HEK293 (cell line): ENCODE measurements at regions not wholly inside any gene's neighbourhood (a gene's known extent, or its start where the extent isn't known, plus 50 kb on each side); places are given as distances from the start of the nearest gene placed in this dataset.

ENCODE experiments used
- CTCF ChIA-PET: fragments of 350-600 bp; formaldehyde crosslinking; extraction: SDS; loops from one replicate; lab custom pipeline; 2021; ENCODE audit warnings: antibody characterized with exemption; lab: Yijun Ruan, JAX
- POLR2A ChIA-PET: fragments of 300-600 bp; formaldehyde crosslinking; extraction: SDS; loops from one replicate; lab custom pipeline; 2020; ENCODE audit warnings: antibody characterized with exemption, inconsistent platforms; lab: Yijun Ruan, JAX
- H3K27ac ChIP-seq: fragments of 200-500 bp; sonication (Bioruptor generic); 2 replicates; pipeline ENCODE4 v1.5.1; 2014; ENCODE audit warnings: low read depth, low read length, control low read depth, inconsistent platforms; ENCODE audit errors: extremely low read depth
- H3K36me3 ChIP-seq, 2 experiments: fragments of 200-500 bp in 1 of 2; sonication (Bioruptor generic) in 1 of 2; 1 replicate in 1 of 2; 2 replicates in 1 of 2; pipeline ENCODE4 v1.5.1; 2014 to 2017; ENCODE audit warnings: inconsistent platforms in 2 of 2, low read length in 2 of 2; ENCODE audit not compliant: control insufficient read depth in 2 of 2, insufficient read depth in 1 of 2
- H3K4me1 ChIP-seq: fragments of 200-500 bp; sonication (Bioruptor generic); 2 replicates; pipeline ENCODE4 v1.5.1; 2014; ENCODE audit warnings: mild to moderate bottlenecking, low read length, inconsistent platforms; ENCODE audit not compliant: control insufficient read depth, insufficient read depth
- H3K4me3 ChIP-seq: 2 replicates; pipeline ENCODE4 v1.5.1; 2011; ENCODE audit warnings: low read depth, mild to moderate bottlenecking, control low read depth, low read length, moderate library complexity
- H3K9me3 ChIP-seq: fragments of 200-500 bp; sonication (Bioruptor generic); 2 replicates; pipeline ENCODE4 v1.5.1; 2014; ENCODE audit warnings: low read depth, low read length, inconsistent platforms; ENCODE audit not compliant: control insufficient read depth, insufficient read depth
- GFI1B ChIP-seq: fragments of 450-650 bp; formaldehyde crosslinking; IDR thresholded peaks from 2 replicates; pipeline ENCODE4 v1.5.1; 2016; ENCODE audit warnings: missing biosample characterization, missing genetic modification characterization
- GLIS2 ChIP-seq: fragments of 450-650 bp; formaldehyde crosslinking; IDR thresholded peaks from 2 replicates; pipeline ENCODE4 v1.5.1; 2016; ENCODE audit warnings: missing biosample characterization, missing genetic modification characterization
- MYNN ChIP-seq: fragments of 450-650 bp; formaldehyde crosslinking; IDR thresholded peaks from 2 replicates; pipeline ENCODE4 v1.5.1; 2016; ENCODE audit warnings: missing biosample characterization, missing genetic modification characterization, borderline replicate concordance
- RBAK ChIP-seq: fragments of 450-650 bp; formaldehyde crosslinking; IDR thresholded peaks from 2 replicates; pipeline ENCODE4 v1.5.1; 2016; ENCODE audit warnings: missing biosample characterization, missing genetic modification characterization
- SCRT1 ChIP-seq: fragments of 450-650 bp; formaldehyde crosslinking; IDR thresholded peaks from 2 replicates; pipeline ENCODE4 v1.5.1; 2016; ENCODE audit warnings: missing biosample characterization, missing genetic modification characterization, borderline replicate concordance
- SP7 ChIP-seq: fragments of 450-650 bp; formaldehyde crosslinking; IDR thresholded peaks from 2 replicates; pipeline ENCODE4 v1.5.1; 2016; ENCODE audit warnings: missing biosample characterization, missing genetic modification characterization
- TSHZ1 ChIP-seq: fragments of 450-650 bp; formaldehyde crosslinking; IDR thresholded peaks from 2 replicates; pipeline ENCODE4 v1.5.1; 2016; ENCODE audit warnings: missing biosample characterization, missing genetic modification characterization, borderline replicate concordance
- ZBTB8A ChIP-seq: fragments of 450-650 bp; formaldehyde crosslinking; IDR thresholded peaks from 2 replicates; pipeline ENCODE4 v1.5.1; 2016; ENCODE audit warnings: missing biosample characterization, missing genetic modification characterization
- ZFP3 ChIP-seq: fragments of 450-650 bp; formaldehyde crosslinking; IDR thresholded peaks from 2 replicates; pipeline ENCODE4 v1.5.1; 2016; ENCODE audit warnings: low read depth, missing biosample characterization, missing genetic modification characterization
- ZNF132 ChIP-seq: fragments of 450-650 bp; formaldehyde crosslinking; IDR thresholded peaks from 2 replicates; pipeline ENCODE4 v1.5.1; 2017; ENCODE audit warnings: missing biosample characterization, missing genetic modification characterization, borderline replicate concordance
- ZNF138 ChIP-seq: fragments of 450-650 bp; formaldehyde crosslinking; IDR thresholded peaks from 2 replicates; pipeline ENCODE4 v1.5.1; 2016; ENCODE audit warnings: missing biosample characterization, missing genetic modification characterization, borderline replicate concordance
- ZNF175 ChIP-seq: fragments of 450-650 bp; formaldehyde crosslinking; IDR thresholded peaks from 2 replicates; pipeline ENCODE4 v1.5.1; 2016; ENCODE audit warnings: missing biosample characterization, missing genetic modification characterization
- ZNF2 ChIP-seq: fragments of 450-650 bp; formaldehyde crosslinking; IDR thresholded peaks from 2 replicates; pipeline ENCODE4 v1.5.1; 2016; ENCODE audit warnings: missing biosample characterization, missing genetic modification characterization
- ZNF202 ChIP-seq: fragments of 450-650 bp; formaldehyde crosslinking; IDR thresholded peaks from 2 replicates; pipeline ENCODE4 v1.5.1; 2016; ENCODE audit warnings: missing biosample characterization, missing genetic modification characterization, borderline replicate concordance
- ZNF223 ChIP-seq: fragments of 450-650 bp; formaldehyde crosslinking; IDR thresholded peaks from 2 replicates; pipeline ENCODE4 v1.5.1; 2016; ENCODE audit warnings: missing biosample characterization, missing genetic modification characterization
- ZNF26 ChIP-seq: fragments of 450-650 bp; formaldehyde crosslinking; IDR thresholded peaks from 2 replicates; pipeline ENCODE4 v1.5.1; 2016; ENCODE audit warnings: missing biosample characterization, missing genetic modification characterization
- ZNF274 ChIP-seq, 2 experiments: fragments of 200-500 bp in 1 of 2; fragments of 450-650 bp in 1 of 2; sonication (Bioruptor generic) in 1 of 2; formaldehyde crosslinking in 1 of 2; IDR thresholded peaks; 2 replicates each; pipeline versions ENCODE4 v1.5.1 to v1.6.1; 2014 to 2016; ENCODE audit warnings: borderline replicate concordance in 1 of 2, inconsistent platforms in 1 of 2, low read length in 1 of 2, missing biosample characterization in 1 of 2, missing genetic modification characterization in 1 of 2
- ZNF311 ChIP-seq: fragments of 450-650 bp; formaldehyde crosslinking; IDR thresholded peaks from 2 replicates; pipeline ENCODE4 v1.5.1; 2017; ENCODE audit warnings: missing biosample characterization, missing genetic modification characterization, borderline replicate concordance
- ZNF335 ChIP-seq: fragments of 450-650 bp; formaldehyde crosslinking; conservative IDR thresholded peaks from 2 replicates; pipeline ENCODE4 v1.5.1; 2016; ENCODE audit warnings: missing biosample characterization, missing genetic modification characterization
- ZNF341 ChIP-seq: fragments of 450-650 bp; formaldehyde crosslinking; IDR thresholded peaks from 2 replicates; pipeline ENCODE4; 2016; ENCODE audit warnings: low read depth, missing biosample characterization, missing genetic modification characterization
- ZNF350 ChIP-seq: fragments of 450-650 bp; formaldehyde crosslinking; IDR thresholded peaks from 2 replicates; pipeline ENCODE4 v1.5.0; 2017; ENCODE audit warnings: missing biosample characterization, mild to moderate bottlenecking, missing genetic modification characterization
- ZNF354C ChIP-seq: fragments of 450-650 bp; formaldehyde crosslinking; IDR thresholded peaks from 2 replicates; pipeline ENCODE4 v1.5.1; 2016; ENCODE audit warnings: missing biosample characterization, missing genetic modification characterization, low read depth, borderline replicate concordance
- ZNF366 ChIP-seq: fragments of 450-650 bp; formaldehyde crosslinking; conservative IDR thresholded peaks from 2 replicates; pipeline ENCODE4 v1.5.1; 2016; ENCODE audit warnings: missing biosample characterization, missing genetic modification characterization
- ZNF521 ChIP-seq: fragments of 450-650 bp; formaldehyde crosslinking; IDR thresholded peaks from 2 replicates; pipeline ENCODE4 v1.5.1; 2017; ENCODE audit warnings: missing biosample characterization, mild to moderate bottlenecking, missing genetic modification characterization
- ZNF530 ChIP-seq: fragments of 450-650 bp; formaldehyde crosslinking; IDR thresholded peaks from 2 replicates; pipeline ENCODE4 v1.5.1; 2016; ENCODE audit warnings: low read depth, missing biosample characterization, missing genetic modification characterization
- ZNF561 ChIP-seq: fragments of 450-650 bp; IDR thresholded peaks from 2 replicates; pipeline ENCODE4 v1.5.1; 2018; ENCODE audit warnings: missing biosample characterization, missing genetic modification characterization, borderline replicate concordance
- ZNF580 ChIP-seq: fragments of 450-650 bp; formaldehyde crosslinking; IDR thresholded peaks from 2 replicates; pipeline ENCODE4 v1.5.1; 2016; ENCODE audit warnings: missing biosample characterization, missing genetic modification characterization
- ZNF670 ChIP-seq: fragments of 450-650 bp; formaldehyde crosslinking; IDR thresholded peaks from 2 replicates; pipeline ENCODE4 v1.5.1; 2016; ENCODE audit warnings: missing biosample characterization, missing genetic modification characterization, low read depth
- ZNF677 ChIP-seq: fragments of 450-650 bp; IDR thresholded peaks from 2 replicates; pipeline ENCODE4 v1.5.0; 2018; ENCODE audit warnings: missing biosample characterization, mild to moderate bottlenecking, missing genetic modification characterization, moderate library complexity
- ZNF777 ChIP-seq: fragments of 450-650 bp; formaldehyde crosslinking; IDR thresholded peaks from 2 replicates; pipeline ENCODE4 v1.5.1; 2017; ENCODE audit warnings: missing biosample characterization, missing genetic modification characterization, borderline replicate concordance
- ZNF837 ChIP-seq: fragments of 450-650 bp; formaldehyde crosslinking; IDR thresholded peaks from 2 replicates; pipeline ENCODE4 v1.5.1; 2016; ENCODE audit warnings: missing biosample characterization, missing genetic modification characterization

GRCh38 chr10:78618050-78618449 is 450.7 kb upstream of the ZMIZ1 start (continued):
- no peak for TF ChIP-seq RBAK (tag by site-specific recombination)
- no peak for TF ChIP-seq ZNF138 (tag by site-specific recombination)

GRCh38 chr10:78619115-78619851 is 449.5 kb upstream of the ZMIZ1 start:
- ChIA-PET POLR2A (no interaction called here), CTCF (no interaction called here)
- Histone ChIP-seq H3K27ac (no peak overlapping the region), H3K4me3 (no peak overlapping the region), H3K36me3 (no peaks in the 10 kb centered on the region), H3K4me1 (peaks cover 3% of the 10 kb centered on the region), H3K9me3 (no peaks in the 10 kb centered on the region)
- no peak for TF ChIP-seq ZNF341 (tag by site-specific recombination)
- no peak for TF ChIP-seq ZNF837
- no peak for TF ChIP-seq ZNF350
- TF ChIP-seq MYNN (tag by site-specific recombination): no peak
- TF ChIP-seq ZNF311: no peak
- no peak for TF ChIP-seq ZNF366 (tag by site-specific recombination)
- TF ChIP-seq ZBTB8A (tag by site-specific recombination): no peak
- no peak for TF ChIP-seq ZNF521 (tag by site-specific recombination)
- no peak for TF ChIP-seq ZNF223 (tag by site-specific recombination)
- TF ChIP-seq GFI1B (tag by site-specific recombination): no peak
- TF ChIP-seq ZNF354C: no peak
- TF ChIP-seq GLIS2: no peak
- no peak for TF ChIP-seq ZFP3
- TF ChIP-seq ZNF26 (tag by site-specific recombination): no peak
- TF ChIP-seq ZNF335 (tag by site-specific recombination): no peak
- TF ChIP-seq ZNF561 (tag by site-specific recombination): no peak
- TF ChIP-seq ZNF777 (tag by site-specific recombination): no peak
- no peak for TF ChIP-seq ZNF2 (tag by site-specific recombination)
- no peak for TF ChIP-seq ZNF274 (IDR thresholded peaks at IDR 0.05; ENCODE audit: low read length)
- no peak for TF ChIP-seq ZNF274 (tag by site-specific recombination; IDR thresholded peaks at IDR 0.05; ENCODE audit: borderline replicate concordance)
- TF ChIP-seq, all 188 proteins: peak for 0

- Histone ChIP-seq H3K27ac (no peak overlapping the region), H3K36me3 (no peaks in the 10 kb centered on the region), H3K4me3 (no peak overlapping the region), H3K4me1 (peaks cover 3% of the 10 kb centered on the region), H3K9me3 (no peaks in the 10 kb centered on the region)
- ChIA-PET POLR2A (no interaction called here), CTCF (no interaction called here)
- TF ChIP-seq ZNF132 (no peak), TSHZ1 (tag by site-specific recombination) (no peak), ZNF677 (tag by site-specific recombination) (no peak), SP7 (no peak), ZNF580 (tag by site-specific recombination) (no peak), ZNF202 (no peak), ZNF670 (tag by site-specific recombination) (no peak), ZNF274 (IDR thresholded peaks at IDR 0.05; ENCODE audit: low read length) (no peak), ZNF274 (tag by site-specific recombination; IDR thresholded peaks at IDR 0.05; ENCODE audit: borderline replicate concordance) (no peak), ZNF175 (tag by site-specific recombination) (no peak), SCRT1 (no peak), ZNF530 (tag by site-specific recombination) (no peak)
Observed at GRCh38 chr10:78619896-78620295, 448.9 kb upstream of the ZMIZ1 start.
